CD14-positive monocyte (primary cell): ENCODE measurements at regions not wholly inside any gene's neighbourhood (a gene's known extent, or its start where the extent isn't known, plus 50 kb on each side); places are given as distances from the start of the nearest gene placed in this dataset.

Experiments used
- DNase-seq, 3 donors: peaks; one replicate each; pipeline ENCODE4 v3.0.0-alpha.2; 2011 to 2022
- H2AFZ ChIP-seq: 2 replicates; pipeline ENCODE4 v1.6.0; 2012; ENCODE audit warnings: mild to moderate bottlenecking, low read depth, low read length, inconsistent platforms; ENCODE audit not compliant: insufficient read depth, poor library complexity, severe bottlenecking
- H3K27ac ChIP-seq, 2 donors: 1 replicate in 1 of 2; 2 replicates in 1 of 2; pipeline ENCODE4 v1.5.1; 2012 to 2013; ENCODE audit warnings: low read length in 2 of 2, control low read depth in 1 of 2, inconsistent platforms in 1 of 2, low read depth in 1 of 2, mild to moderate bottlenecking in 1 of 2
- H3K27me3 ChIP-seq, 2 donors: one replicate each; pipeline versions ENCODE4 v1.6.0 to v1.6.1; 2011 to 2013; ENCODE audit warnings: low read length in 2 of 2; ENCODE audit not compliant: control insufficient read depth in 2 of 2, insufficient read depth in 2 of 2
- H3K36me3 ChIP-seq, 2 donors: replicated peaks in 1 of 2; 1 replicate in 1 of 2; 2 replicates in 1 of 2; pipeline versions ENCODE4 v1.5.1 to v1.6.1; 2012 to 2013; ENCODE audit warnings: low read length in 2 of 2, control low read depth in 1 of 2, inconsistent platforms in 1 of 2, mild to moderate bottlenecking in 1 of 2; ENCODE audit not compliant: insufficient read depth in 2 of 2, control insufficient read depth in 1 of 2
- H3K4me1 ChIP-seq, 2 donors: 1 replicate in 1 of 2; 2 replicates in 1 of 2; pipeline versions ENCODE4 v1.5.1 to v1.6.1; 2012 to 2013; ENCODE audit warnings: low read length in 2 of 2, control low read depth in 1 of 2, inconsistent platforms in 1 of 2, mild to moderate bottlenecking in 1 of 2, moderate library complexity in 1 of 2; ENCODE audit not compliant: insufficient read depth in 2 of 2, control insufficient read depth in 1 of 2
- H3K4me2 ChIP-seq: replicated peaks from 2 replicates; pipeline ENCODE3; 2012; ENCODE audit warnings: low read length, moderate library complexity, mild to moderate bottlenecking; ENCODE audit not compliant: poor library complexity, severe bottlenecking; ENCODE audit errors: extremely low read depth
- H3K4me3 ChIP-seq, 3 experiments: fragments of 200-600 bp in 1 of 3; sonication (generic) in 1 of 3; replicated peaks in 1 of 3; 1 replicate in 2 of 3; 2 replicates in 1 of 3; pipeline ENCODE4 v1.5.1; 2011 to 2013; ENCODE audit warnings: low read length in 3 of 3, mild to moderate bottlenecking in 3 of 3, control low read depth in 2 of 3, low read depth in 2 of 3, inconsistent platforms in 1 of 3, moderate library complexity in 1 of 3
- H3K79me2 ChIP-seq: 2 replicates; pipeline ENCODE4 v1.6.0; 2012; ENCODE audit warnings: mild to moderate bottlenecking, control low read depth, inconsistent platforms, low read length, moderate library complexity; ENCODE audit not compliant: insufficient read depth
- H3K9ac ChIP-seq: 2 replicates; pipeline ENCODE4 v1.6.0; 2017; ENCODE audit warnings: low read length, mild to moderate bottlenecking; ENCODE audit not compliant: insufficient read depth, poor library complexity, severe bottlenecking
- H3K9me3 ChIP-seq, 2 donors: replicated peaks in 1 of 2; 1 replicate in 1 of 2; 2 replicates in 1 of 2; pipeline versions ENCODE4 v1.5.1 to v1.6.1; 2012 to 2013; ENCODE audit warnings: low read length in 2 of 2, control low read depth in 1 of 2; ENCODE audit not compliant: control insufficient read depth in 1 of 2, insufficient read depth in 1 of 2
- H4K20me1 ChIP-seq: 2 replicates; pipeline ENCODE4 v1.6.0; 2012; ENCODE audit warnings: mild to moderate bottlenecking, low read length, control low read depth, moderate library complexity; ENCODE audit not compliant: insufficient read depth
- H3K27ac Mint-ChIP-seq, 7 donors: one replicate each; pipeline ENCODE4 v1.8.0; 2020; ENCODE audit warnings: mild to moderate bottlenecking in 7 of 7, mixed read lengths in 7 of 7, moderate library complexity in 6 of 7, inconsistent platforms in 2 of 7
- H3K27me3 Mint-ChIP-seq, 3 donors: one replicate each; pipeline ENCODE4 v1.8.0; 2021 to 2022; ENCODE audit warnings: low read depth in 3 of 3, mild to moderate bottlenecking in 3 of 3, mixed read lengths in 3 of 3, moderate library complexity in 3 of 3, inconsistent platforms in 1 of 3
- H3K36me3 Mint-ChIP-seq, 2 donors: one replicate each; pipeline ENCODE4 v1.8.0; 2020; ENCODE audit warnings: mixed read lengths in 2 of 2, inconsistent platforms in 1 of 2, mild to moderate bottlenecking in 1 of 2
- H3K4me1 Mint-ChIP-seq: one replicate; pipeline ENCODE4 v1.8.0; 2020; ENCODE audit warnings: mild to moderate bottlenecking, mixed read lengths
- H3K4me3 Mint-ChIP-seq, 2 donors: one replicate each; pipeline ENCODE4 v1.8.0; 2020; ENCODE audit warnings: mild to moderate bottlenecking in 2 of 2, mixed read lengths in 2 of 2, moderate library complexity in 1 of 2
- H3K9me3 Mint-ChIP-seq, 7 donors: one replicate each; pipeline ENCODE4 v1.8.0; 2020 to 2022; ENCODE audit warnings: mixed read lengths in 7 of 7, mild to moderate bottlenecking in 6 of 7, moderate library complexity in 6 of 7, inconsistent platforms in 2 of 7
- CTCF ChIP-seq: fragments of 200-600 bp; IDR thresholded peaks from one replicate; pipeline ENCODE4 v1.8.0; 2022; ENCODE audit warnings: antibody characterized with exemption, mild to moderate bottlenecking
- WGBS: methylation state at CpG from one replicate; pipeline ENCODE4 v1.1.5; 2013; ENCODE audit warnings: missing lambda C conversion rate; ENCODE audit not compliant: insufficient coverage; 5-methylcytosine and 5-hydroxymethylcytosine counted together
- intact Hi-C, 2 donors: fragments of 100-400 bp; cut with micrococcal nuclease; formaldehyde crosslinking; loops; one replicate each; pipeline versions ENCODE4 v1.15.0 to v1.15.1; 2023

- H3K36me3 ChIP-seq: no peaks in the 10 kb centered on the region
- Mint-ChIP-seq H3K27me3 (no peaks in the 10 kb centered on the region), H3K4me1 (no peaks in the 10 kb centered on the region), H3K27ac (no peak overlapping the region), H3K4me3 (no peak overlapping the region), H3K36me3 (no peaks in the 10 kb centered on the region), H3K9me3 (peaks cover 0 to 7% (median under 1%) of the 10 kb centered on the region in 7 donors)
- no peak overlapping the region for H3K27ac ChIP-seq
- peaks cover 0 to 12% of the 10 kb centered on the region in 2 donors for H3K9me3 ChIP-seq
- H3K9ac ChIP-seq: no peak overlapping the region
- H2AFZ ChIP-seq: no peak overlapping the region
- no peaks in the 10 kb centered on the region for H3K79me2 ChIP-seq
- H3K27me3 ChIP-seq: no peaks in the 10 kb centered on the region
- H4K20me1 ChIP-seq: no peaks in the 10 kb centered on the region
- WGBS: 80% methylated on average over 1 of the region's 6 CpGs
- H3K4me3 ChIP-seq: no peak overlapping the region
- no peak for DNase-seq
- TF ChIP-seq CTCF: no peak
- H3K4me1 ChIP-seq: no peaks in the 10 kb centered on the region
- no peak overlapping the region for H3K4me2 ChIP-seq
- intact Hi-C loops: no loop called here
These were observed 86.9 kb upstream of the MSX1 start for GRCh38 chr4:4772534-4772933.

- Histone ChIP-seq H3K4me1 (no peaks in the 10 kb centered on the region), H3K4me2 (no peak overlapping the region), H3K27me3 (no peaks in the 10 kb centered on the region), H3K79me2 (no peaks in the 10 kb centered on the region), H4K20me1 (no peaks in the 10 kb centered on the region), H3K9me3 (peaks cover 0 to 14% of the 10 kb centered on the region in 2 donors), H3K36me3 (no peaks in the 10 kb centered on the region), H3K9ac (no peak overlapping the region), H3K27ac (no peak overlapping the region), H2AFZ (no peak overlapping the region), H3K4me3 (no peak overlapping the region)
- no peak overlapping the region for H3K4me3 Mint-ChIP-seq
- no peaks in the 10 kb centered on the region for H3K36me3 Mint-ChIP-seq
- H3K4me1 Mint-ChIP-seq: no peaks in the 10 kb centered on the region
- TF ChIP-seq CTCF: no peak
- H3K9me3 Mint-ChIP-seq: peaks cover 2 to 11% (median 5%) of the 10 kb centered on the region in 7 donors
- DNase-seq: no peak
- peaks cover 0 to under 1% (median 0%) of the 10 kb centered on the region in 3 donors for H3K27me3 Mint-ChIP-seq
- 86% methylated on average over 4 of the region's 5 CpGs for WGBS
- H3K27ac Mint-ChIP-seq: no peak overlapping the region
- intact Hi-C loops: no loop called here
These were observed 88.3 kb upstream of the MSX1 start for GRCh38 chr4:4771160-4771559.
